Ishikawa (cell line): ENCODE measurements at regions not wholly inside any gene's neighbourhood (a gene's known extent, or its start where the extent isn't known, plus 50 kb on each side); places are given as distances from the start of the nearest gene placed in this dataset.

Experiments
- CEBPB ChIP-seq: IDR thresholded peaks from 2 replicates; pipeline ENCODE4 v1.6.1; 2012
- CREB1 ChIP-seq: IDR thresholded peaks from 2 replicates; pipeline ENCODE4 v1.6.1; 2012; ENCODE audit warnings: low read depth
- EGR1 ChIP-seq: IDR thresholded peaks from 2 replicates; pipeline ENCODE4 v1.6.1; 2012
- EP300 ChIP-seq: IDR thresholded peaks from 2 replicates; pipeline ENCODE4 v1.6.1; 2012; ENCODE audit warnings: borderline replicate concordance
- FOXM1 ChIP-seq: IDR thresholded peaks from 2 replicates; pipeline ENCODE4 v1.6.1; 2012; ENCODE audit warnings: low read depth, borderline replicate concordance
- MAX ChIP-seq: IDR thresholded peaks from 2 replicates; pipeline ENCODE4 v1.6.1; 2012
- NFIC ChIP-seq: IDR thresholded peaks from 2 replicates; pipeline ENCODE4 v1.6.1; 2012
- RAD21 ChIP-seq: IDR thresholded peaks from 2 replicates; pipeline ENCODE4 v1.6.1; 2012; ENCODE audit warnings: low read depth
- REST ChIP-seq: IDR thresholded peaks from 2 replicates; pipeline ENCODE4 v1.6.1; 2012; ENCODE audit warnings: low read depth, mild to moderate bottlenecking
- TAF1 ChIP-seq: IDR thresholded peaks from 2 replicates; pipeline ENCODE4 v1.6.1; 2012; ENCODE audit warnings: low read depth, mild to moderate bottlenecking
- TCF12 ChIP-seq: IDR thresholded peaks from 2 replicates; pipeline ENCODE4 v1.6.1; 2012; ENCODE audit warnings: low read depth
- TEAD4 ChIP-seq: IDR thresholded peaks from 2 replicates; pipeline ENCODE4 v1.6.1; 2012
- USF1 ChIP-seq: IDR thresholded peaks from 2 replicates; pipeline ENCODE4 v1.6.1; 2012
- YY1 ChIP-seq: IDR thresholded peaks from 2 replicates; pipeline ENCODE4 v1.6.1; 2012; ENCODE audit warnings: low read depth
- ZBTB7A ChIP-seq: IDR thresholded peaks from 2 replicates; pipeline ENCODE4 v1.6.1; 2012; ENCODE audit warnings: low read depth

- no peak for TF ChIP-seq TEAD4
- TF ChIP-seq USF1, result no peak
- no peak for TF ChIP-seq YY1
- no peak for TF ChIP-seq REST
- no peak for TF ChIP-seq TAF1
- no peak for TF ChIP-seq MAX
- no peak for TF ChIP-seq ZBTB7A
- TF ChIP-seq CREB1, result no peak
- TF ChIP-seq RAD21, result no peak
- no peak for TF ChIP-seq FOXM1
- no peak for TF ChIP-seq TCF12
- TF ChIP-seq EP300, result no peak
These were observed 153.9 kb upstream of the SOX11 start for GRCh38 chr2:5538313-5538712.

GRCh38 chr2:5538772-5539171 is 153.4 kb upstream of the SOX11 start:
- TF ChIP-seq TCF12, result no peak
- no peak for TF ChIP-seq REST
- no peak for TF ChIP-seq TEAD4
- no peak for TF ChIP-seq YY1
- no peak for TF ChIP-seq CREB1

- TF ChIP-seq FOXM1 (no peak), ZBTB7A (no peak), USF1 (no peak), NFIC (no peak), REST (no peak), EP300 (no peak), MAX (no peak), YY1 (no peak), TEAD4 (no peak), CEBPB (no peak), RAD21 (no peak)
These were observed 152.7 kb upstream of the SOX11 start for GRCh38 chr2:5539282-5540165.

- TF ChIP-seq NFIC (no peak), TCF12 (no peak), EP300 (no peak), YY1 (no peak), CREB1 (no peak), ZBTB7A (no peak), CEBPB (no peak), USF1 (no peak), EGR1 (no peak)
These were observed 151.3 kb upstream of the SOX11 start for GRCh38 chr2:5540856-5541255.
